PC-3 (cell line): ENCODE measurements at regions not wholly inside any gene's neighbourhood (a gene's known extent, or its start where the extent isn't known, plus 50 kb on each side); places are given as distances from the start of the nearest gene placed in this dataset.

Experiments used
- EZH2 ChIP-seq: fragments of 300-600 bp; sonication (generic); IDR thresholded peaks from one replicate; pipeline ENCODE4 v1.6.1; 2017; ENCODE audit warnings: antibody characterized with exemption, mild to moderate bottlenecking, low read length; ENCODE audit not compliant: unreplicated experiment
- TF ChIP-seq, protein P1 (sequence below): fragments of 300-600 bp; sonication (generic); conservative IDR thresholded peaks from 2 replicates; pipeline ENCODE4 v1.5.1; 2017; ENCODE audit warnings: antibody characterized with exemption, low read depth, mild to moderate bottlenecking, low read length

DNA sequence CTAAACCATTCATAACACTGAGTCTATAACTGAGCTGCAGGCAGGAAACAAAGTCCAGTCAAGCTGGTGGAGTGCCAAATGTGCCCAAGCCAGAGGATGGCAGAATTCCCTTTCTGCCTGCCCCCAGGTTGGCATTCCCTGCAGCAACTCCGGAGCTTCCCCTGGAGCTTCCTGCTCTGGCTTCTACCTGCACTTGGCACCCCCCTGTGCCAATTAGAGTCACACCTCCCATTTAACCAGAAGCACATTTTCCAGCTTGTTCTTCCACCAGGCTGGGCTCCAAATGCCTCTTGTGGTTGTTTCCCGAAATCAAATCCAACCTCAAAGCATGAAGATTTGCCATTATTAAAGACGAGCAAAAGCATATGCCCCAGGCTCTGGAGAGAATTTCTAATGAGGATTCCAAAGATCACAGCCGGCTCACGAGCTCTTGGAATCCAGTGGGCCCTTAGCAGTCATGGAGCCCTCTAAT lies 294.5 kb downstream of the RRAGC start:
- TF ChIP-seq, protein P1, sequence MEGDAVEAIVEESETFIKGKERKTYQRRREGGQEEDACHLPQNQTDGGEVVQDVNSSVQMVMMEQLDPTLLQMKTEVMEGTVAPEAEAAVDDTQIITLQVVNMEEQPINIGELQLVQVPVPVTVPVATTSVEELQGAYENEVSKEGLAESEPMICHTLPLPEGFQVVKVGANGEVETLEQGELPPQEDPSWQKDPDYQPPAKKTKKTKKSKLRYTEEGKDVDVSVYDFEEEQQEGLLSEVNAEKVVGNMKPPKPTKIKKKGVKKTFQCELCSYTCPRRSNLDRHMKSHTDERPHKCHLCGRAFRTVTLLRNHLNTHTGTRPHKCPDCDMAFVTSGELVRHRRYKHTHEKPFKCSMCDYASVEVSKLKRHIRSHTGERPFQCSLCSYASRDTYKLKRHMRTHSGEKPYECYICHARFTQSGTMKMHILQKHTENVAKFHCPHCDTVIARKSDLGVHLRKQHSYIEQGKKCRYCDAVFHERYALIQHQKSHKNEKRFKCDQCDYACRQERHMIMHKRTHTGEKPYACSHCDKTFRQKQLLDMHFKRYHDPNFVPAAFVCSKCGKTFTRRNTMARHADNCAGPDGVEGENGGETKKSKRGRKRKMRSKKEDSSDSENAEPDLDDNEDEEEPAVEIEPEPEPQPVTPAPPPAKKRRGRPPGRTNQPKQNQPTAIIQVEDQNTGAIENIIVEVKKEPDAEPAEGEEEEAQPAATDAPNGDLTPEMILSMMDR: no peak
- no peak for TF ChIP-seq EZH2
